ENCODE measurements at regions not wholly inside any gene's neighbourhood (a gene's known extent, or its start where the extent isn't known, plus 50 kb on each side); places are given as distances from the start of the nearest gene placed in this dataset.

- no peaks in the 10 kb centered on the region for H3K9me3 Mint-ChIP-seq (ENCODE audit: unreplicated experiment)
- H3K27me3 ChIP-seq (replicated peaks; ENCODE audit: control insufficient read depth, insufficient read depth, low read length) = no peaks in the 10 kb centered on the region
- H3K27ac Mint-ChIP-seq (ENCODE audit: unreplicated experiment) = no peak overlapping the region
- DNase-seq = peak in 1 of 2 experiments; percentile 5
- H3K36me3 Mint-ChIP-seq (ENCODE audit: insufficient read depth, unreplicated experiment) = no peaks in the 10 kb centered on the region
- H3K4me1 Mint-ChIP-seq (ENCODE audit: low read depth, unreplicated experiment) = peaks cover 7% of the 10 kb centered on the region
- CTCF ChIA-PET = interaction anchor here (0.5 to 1.7 kb wide), 2 partner anchors 56 to 149 kb away, joined by 5 to 10 read pairs; no protein-coding TSS in a partner anchor
- no peaks in the 10 kb centered on the region for H3K9me3 ChIP-seq
- H3K4me3 ChIP-seq (ENCODE audit: low read depth, low read length) = no peak overlapping the region
- H3K4me3 Mint-ChIP-seq (ENCODE audit: unreplicated experiment) = no peak overlapping the region
- H3K27me3 Mint-ChIP-seq (ENCODE audit: insufficient read depth, unreplicated experiment) = no peaks in the 10 kb centered on the region
- H3K4me1 ChIP-seq = peaks cover 12% of the 10 kb centered on the region
- POLR2A ChIA-PET = no interaction called here
- H3K36me3 ChIP-seq (ENCODE audit: control insufficient read depth, insufficient read depth, low read length) = no peaks in the 10 kb centered on the region
- intact Hi-C loops (cut with micrococcal nuclease; ENCODE audit: unreplicated experiment) = loop anchor here (1.0 kb wide), 1 partner anchor 56 kb away; no protein-coding TSS in a partner anchor
- no peak for TF ChIP-seq CTCF (IDR thresholded peaks at IDR 0.05; ENCODE audit: insufficient read depth in 1 of 2, low read depth in 1 of 2, low read length in 1 of 2, severe bottlenecking in 1 of 2, unreplicated experiment in 1 of 2)
- no TSS peak for BruUV-seq (replicated peaks)
Measured at GRCh38 chr2:133942398-133942797, 311.5 kb upstream of the MGAT5 start.

GRCh38 chr2:133943108-133943507 is 310.8 kb upstream of the MGAT5 start:
- DNase-seq = no peak
- peaks cover 7% of the 10 kb centered on the region for H3K4me1 Mint-ChIP-seq (ENCODE audit: low read depth, unreplicated experiment)
- H3K4me3 Mint-ChIP-seq (ENCODE audit: unreplicated experiment) = no peak overlapping the region
- H3K27ac Mint-ChIP-seq (ENCODE audit: unreplicated experiment) = no peak overlapping the region
- intact Hi-C loops (cut with micrococcal nuclease; ENCODE audit: unreplicated experiment) = no loop called here
- no peak for TF ChIP-seq CTCF (IDR thresholded peaks at IDR 0.05; ENCODE audit: insufficient read depth in 1 of 2, low read depth in 1 of 2, low read length in 1 of 2, severe bottlenecking in 1 of 2, unreplicated experiment in 1 of 2)
- ChIA-PET POLR2A (no interaction called here), CTCF (interaction anchor here (1.7 kb wide), 1 partner anchor 56 kb away, joined by 10 read pairs; no protein-coding TSS in a partner anchor)
- no peaks in the 10 kb centered on the region for H3K9me3 Mint-ChIP-seq (ENCODE audit: unreplicated experiment)
- H3K36me3 ChIP-seq (ENCODE audit: control insufficient read depth, insufficient read depth, low read length) = no peaks in the 10 kb centered on the region
- BruUV-seq (replicated peaks) = no TSS peak
- no peak overlapping the region for H3K4me3 ChIP-seq (ENCODE audit: low read depth, low read length)
- no peaks in the 10 kb centered on the region for H3K9me3 ChIP-seq
- H3K4me1 ChIP-seq = peaks cover 12% of the 10 kb centered on the region
- H3K27me3 Mint-ChIP-seq (ENCODE audit: insufficient read depth, unreplicated experiment) = no peaks in the 10 kb centered on the region
- H3K27me3 ChIP-seq (replicated peaks; ENCODE audit: control insufficient read depth, insufficient read depth, low read length) = no peaks in the 10 kb centered on the region
- H3K36me3 Mint-ChIP-seq (ENCODE audit: insufficient read depth, unreplicated experiment) = no peaks in the 10 kb centered on the region

DNA sequence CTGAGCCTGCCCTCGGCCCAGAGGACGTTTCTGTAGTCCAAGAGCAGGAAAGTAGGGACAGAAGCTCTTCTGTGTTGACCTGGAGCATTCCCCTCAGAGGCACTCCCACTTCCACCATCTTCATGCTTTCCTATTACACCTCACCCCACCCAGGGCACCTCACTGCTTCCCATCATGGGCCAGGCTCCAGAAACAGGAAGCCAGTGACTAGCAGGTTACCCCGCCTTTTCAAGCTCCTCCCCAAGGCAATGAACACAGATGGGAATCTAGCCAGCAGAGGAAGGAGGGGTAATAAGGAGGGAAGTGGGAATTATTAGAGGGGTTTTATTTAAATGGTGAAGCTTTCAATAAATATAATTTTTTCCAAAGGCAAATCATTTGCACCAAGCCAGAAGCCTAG is 308.8 kb upstream of the MGAT5 start:
- Mint-ChIP-seq H3K4me3 (ENCODE audit: unreplicated experiment) (no peak overlapping the region), H3K4me1 (ENCODE audit: low read depth, unreplicated experiment) (peaks cover 7% of the 10 kb centered on the region)

More for the DNA sequence above, 308.8 kb upstream of the MGAT5 start:
- Mint-ChIP-seq H3K27ac (ENCODE audit: unreplicated experiment) (no peak overlapping the region), H3K9me3 (ENCODE audit: unreplicated experiment) (no peaks in the 10 kb centered on the region), H3K27me3 (ENCODE audit: insufficient read depth, unreplicated experiment) (no peaks in the 10 kb centered on the region), H3K36me3 (ENCODE audit: insufficient read depth, unreplicated experiment) (no peaks in the 10 kb centered on the region)
- ChIA-PET CTCF (no interaction called here), POLR2A (no interaction called here)
- Histone ChIP-seq H3K4me1 (peaks cover 12% of the 10 kb centered on the region), H3K4me3 (ENCODE audit: low read depth, low read length) (no peak overlapping the region), H3K36me3 (ENCODE audit: control insufficient read depth, insufficient read depth, low read length) (no peaks in the 10 kb centered on the region), H3K9me3 (no peaks in the 10 kb centered on the region), H3K27me3 (replicated peaks; ENCODE audit: control insufficient read depth, insufficient read depth, low read length) (no peaks in the 10 kb centered on the region)
- no peak for DNase-seq
- BruUV-seq (replicated peaks) = no TSS peak
- intact Hi-C loops (cut with micrococcal nuclease; ENCODE audit: unreplicated experiment) = no loop called here
- TF ChIP-seq CTCF (IDR thresholded peaks at IDR 0.05; ENCODE audit: insufficient read depth in 1 of 2, low read depth in 1 of 2, low read length in 1 of 2, severe bottlenecking in 1 of 2, unreplicated experiment in 1 of 2) = no peak
